ENCODE measurements at regions not wholly inside any gene's neighbourhood (a gene's known extent, or its start where the extent isn't known, plus 50 kb on each side); places are given as distances from the start of the nearest gene placed in this dataset.

DNA sequence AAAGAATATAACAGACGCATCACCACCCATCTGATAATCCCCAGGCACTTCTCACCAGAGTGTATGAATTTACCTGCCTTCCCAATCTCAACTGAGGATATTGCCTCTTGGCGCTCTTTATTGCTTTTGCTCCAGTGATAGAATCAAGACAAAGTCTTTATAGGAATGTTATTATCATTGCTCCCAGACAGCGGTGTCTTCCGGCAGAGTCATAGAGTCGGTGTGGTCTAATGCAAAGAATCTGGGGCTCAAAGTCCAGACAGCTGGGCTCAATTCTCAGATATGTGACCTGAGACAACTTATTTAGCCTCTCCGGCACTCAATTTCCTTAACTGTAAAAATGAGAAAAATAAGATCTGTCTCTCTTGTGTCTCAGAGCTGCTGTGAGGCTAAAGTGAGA is 106.1 kb upstream of the PAK3 start:
- no peak overlapping the region for H3K27ac ChIP-seq
- no peaks in the 10 kb centered on the region for H3K27me3 ChIP-seq
- H3K4me1 ChIP-seq, result no peaks in the 10 kb centered on the region
- H3K36me3 ChIP-seq, result no peaks in the 10 kb centered on the region
- WGBS, 2 donors, result 28 to 70% methylated on average over 6 of the region's 6 CpGs
- H3K9me3 ChIP-seq, result no peaks in the 10 kb centered on the region
- intact Hi-C loops (cut with DNase I), result no loop called here
- no peak for DNase-seq
- TF ChIP-seq, protein P1, sequence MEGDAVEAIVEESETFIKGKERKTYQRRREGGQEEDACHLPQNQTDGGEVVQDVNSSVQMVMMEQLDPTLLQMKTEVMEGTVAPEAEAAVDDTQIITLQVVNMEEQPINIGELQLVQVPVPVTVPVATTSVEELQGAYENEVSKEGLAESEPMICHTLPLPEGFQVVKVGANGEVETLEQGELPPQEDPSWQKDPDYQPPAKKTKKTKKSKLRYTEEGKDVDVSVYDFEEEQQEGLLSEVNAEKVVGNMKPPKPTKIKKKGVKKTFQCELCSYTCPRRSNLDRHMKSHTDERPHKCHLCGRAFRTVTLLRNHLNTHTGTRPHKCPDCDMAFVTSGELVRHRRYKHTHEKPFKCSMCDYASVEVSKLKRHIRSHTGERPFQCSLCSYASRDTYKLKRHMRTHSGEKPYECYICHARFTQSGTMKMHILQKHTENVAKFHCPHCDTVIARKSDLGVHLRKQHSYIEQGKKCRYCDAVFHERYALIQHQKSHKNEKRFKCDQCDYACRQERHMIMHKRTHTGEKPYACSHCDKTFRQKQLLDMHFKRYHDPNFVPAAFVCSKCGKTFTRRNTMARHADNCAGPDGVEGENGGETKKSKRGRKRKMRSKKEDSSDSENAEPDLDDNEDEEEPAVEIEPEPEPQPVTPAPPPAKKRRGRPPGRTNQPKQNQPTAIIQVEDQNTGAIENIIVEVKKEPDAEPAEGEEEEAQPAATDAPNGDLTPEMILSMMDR (IDR thresholded peaks at IDR 0.05), result no peak
- no peak for TF ChIP-seq POLR2A (IDR thresholded peaks at IDR 0.05)
- no peak for TF ChIP-seq EP300 (IDR thresholded peaks at IDR 0.05)
- TF ChIP-seq POLR2AphosphoS5 (IDR thresholded peaks at IDR 0.05), result no peak
- no peak overlapping the region for H3K4me3 ChIP-seq

DNA sequence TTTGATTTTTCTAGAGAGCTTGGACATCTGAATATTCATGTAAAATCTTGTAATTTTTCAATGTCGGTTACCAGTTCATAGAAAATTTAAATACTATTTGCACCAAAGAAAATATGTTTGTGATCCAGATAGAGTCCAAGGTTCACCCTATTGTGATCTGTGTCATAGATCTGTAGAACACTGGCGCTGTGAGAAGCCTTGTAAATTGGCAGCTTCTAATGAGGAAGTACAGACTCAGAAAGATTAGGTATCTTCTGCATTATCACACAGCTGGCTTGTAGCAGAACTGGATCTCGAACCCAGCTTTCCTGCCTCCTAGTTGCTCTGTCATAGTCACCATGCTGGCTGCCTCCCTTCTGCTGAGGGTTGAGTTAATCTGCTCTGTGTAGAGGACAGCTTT is 106.5 kb upstream of the PAK3 start:
- no peak overlapping the region for H3K4me3 ChIP-seq
- WGBS, 2 donors, result 24 to 62% methylated on average over 3 of the region's 3 CpGs
- H3K9me3 ChIP-seq, result no peaks in the 10 kb centered on the region
- DNase-seq, result no peak
- TF ChIP-seq EP300 (IDR thresholded peaks at IDR 0.05) (no peak), POLR2A (IDR thresholded peaks at IDR 0.05) (no peak), POLR2AphosphoS5 (IDR thresholded peaks at IDR 0.05) (no peak)
- TF ChIP-seq, protein P1 (IDR thresholded peaks at IDR 0.05), result no peak
- H3K4me1 ChIP-seq, result no peaks in the 10 kb centered on the region
- H3K36me3 ChIP-seq, result no peaks in the 10 kb centered on the region
- H3K27me3 ChIP-seq, result no peaks in the 10 kb centered on the region
- intact Hi-C loops (cut with DNase I), result no loop called here
- no peak overlapping the region for H3K27ac ChIP-seq

DNA sequence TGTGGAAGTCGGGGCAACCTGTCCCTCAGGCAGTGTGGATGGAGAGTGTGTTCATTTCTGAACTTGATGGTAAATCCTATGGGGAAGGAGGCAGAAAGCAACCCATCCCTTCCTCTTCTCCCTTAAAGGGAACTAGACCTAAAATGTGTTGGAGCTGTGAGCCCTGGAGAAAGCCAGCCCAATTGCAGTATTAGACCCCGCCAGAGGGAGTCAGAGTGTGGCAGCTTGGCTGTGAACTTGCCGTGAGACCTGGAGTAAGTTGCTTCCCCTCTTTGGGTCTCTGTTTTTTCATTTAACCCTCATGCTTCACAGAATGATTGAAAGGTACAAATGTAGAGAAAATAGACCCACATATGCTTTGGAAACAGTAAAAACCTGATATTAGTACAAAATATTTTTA is 108.7 kb upstream of the PAK3 start:
- Histone ChIP-seq H3K4me1 (no peaks in the 10 kb centered on the region), H3K36me3 (no peaks in the 10 kb centered on the region), H3K9me3 (no peaks in the 10 kb centered on the region), H3K27ac (no peak overlapping the region), H3K4me3 (no peak overlapping the region), H3K27me3 (no peaks in the 10 kb centered on the region)
- 39 to 71% methylated on average over 3 of the region's 3 CpGs for WGBS, 2 donors
- no peak for DNase-seq
- TF ChIP-seq POLR2A (IDR thresholded peaks at IDR 0.05) (no peak), EP300 (IDR thresholded peaks at IDR 0.05) (no peak), POLR2AphosphoS5 (IDR thresholded peaks at IDR 0.05) (no peak)
- TF ChIP-seq, protein P1 (IDR thresholded peaks at IDR 0.05), result no peak
- intact Hi-C loops (cut with DNase I), result no loop called here

DNA sequence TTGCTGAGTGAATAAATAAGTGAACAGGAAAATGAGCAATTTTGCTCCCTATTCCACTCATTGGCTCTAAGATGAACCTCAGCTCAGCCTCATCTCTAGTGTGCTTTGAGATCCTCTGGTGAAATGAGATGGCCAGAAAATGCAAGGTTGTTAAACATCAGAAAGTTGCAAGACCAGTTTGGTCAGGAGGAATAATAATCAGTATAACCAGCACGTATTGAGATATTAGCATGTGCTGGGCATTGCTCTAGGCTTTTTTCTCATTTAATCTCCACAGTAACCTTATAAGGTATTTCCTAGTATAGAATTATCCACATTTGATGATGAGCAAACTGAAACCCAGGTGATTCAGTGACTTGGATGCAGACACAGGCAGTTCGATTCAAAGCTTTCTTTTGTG is 110.5 kb upstream of the PAK3 start:
- H3K4me3 ChIP-seq, result no peak overlapping the region
- WGBS, 2 donors, result 26 to 39% methylated on average over 2 of the region's 2 CpGs
- no peaks in the 10 kb centered on the region for H3K36me3 ChIP-seq
- H3K27me3 ChIP-seq, result peaks cover 0 to 3% (median 0%) of the 10 kb centered on the region in 3 donors
- no peak overlapping the region for H3K27ac ChIP-seq
- intact Hi-C loops (cut with DNase I), result no loop called here
- no peak for TF ChIP-seq POLR2AphosphoS5 (IDR thresholded peaks at IDR 0.05)
- TF ChIP-seq POLR2A (IDR thresholded peaks at IDR 0.05), result no peak
- no peaks in the 10 kb centered on the region for H3K9me3 ChIP-seq
- no peaks in the 10 kb centered on the region for H3K4me1 ChIP-seq
- no peak for DNase-seq

DNA sequence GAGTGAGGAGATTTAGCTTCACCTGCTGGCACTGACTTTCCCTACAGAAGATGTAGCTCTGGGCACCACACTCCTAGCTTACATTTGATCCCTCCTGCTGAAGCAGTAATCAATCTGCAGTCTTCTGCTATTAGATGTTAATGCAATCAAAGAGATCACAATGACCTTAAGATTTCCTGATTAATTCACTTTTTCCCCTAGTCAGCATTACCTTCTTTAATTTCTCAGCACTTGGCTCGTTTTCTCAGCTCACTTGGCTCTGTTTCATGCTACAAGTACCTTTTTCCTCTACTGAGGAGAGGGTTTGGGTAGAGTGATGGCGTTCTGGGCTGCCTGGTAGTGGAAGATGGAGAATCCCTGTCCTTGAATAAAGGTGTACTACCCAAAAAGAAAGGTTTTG is 113.0 kb upstream of the PAK3 start:
- intact Hi-C loops (cut with DNase I), result no loop called here
- H3K27ac ChIP-seq, result no peak overlapping the region
- 62 to 65% methylated on average over 2 of the region's 2 CpGs for WGBS, 2 donors
- peaks cover 0 to 3% (median 0%) of the 10 kb centered on the region in 3 donors for H3K27me3 ChIP-seq
- H3K36me3 ChIP-seq, result no peaks in the 10 kb centered on the region
- no peaks in the 10 kb centered on the region for H3K4me1 ChIP-seq
- no peak overlapping the region for H3K4me3 ChIP-seq
- TF ChIP-seq, protein P1 (IDR thresholded peaks at IDR 0.05), result no peak
- TF ChIP-seq POLR2A (IDR thresholded peaks at IDR 0.05) (no peak), EP300 (IDR thresholded peaks at IDR 0.05) (no peak), POLR2AphosphoS5 (IDR thresholded peaks at IDR 0.05) (no peak)
- no peak for DNase-seq
- no peaks in the 10 kb centered on the region for H3K9me3 ChIP-seq

Data from sigmoid colon (tissue), 6 donors.